PC-3 (cell line): ENCODE measurements at regions not wholly inside any gene's neighbourhood (a gene's known extent, or its start where the extent isn't known, plus 50 kb on each side); places are given as distances from the start of the nearest gene placed in this dataset.
A peak's percentile ranks its signal among the peaks of the same experiment; 100 is the strongest.

ENCODE experiments used
- ATAC-seq: fragments of 200-7000 bp; cut with Tn5 transposase; 2 replicates; pipeline ENCODE4 v1.9.1; 2020; ENCODE audit warnings: mild to moderate bottlenecking, moderate library complexity
- BruUV-seq: library from RNA; stranded (reverse); fragments of 400-500 nt; replicated peaks from 2 replicates; lab custom pipeline; 2021; lab: Mats Ljungman, UMichigan
- CTCF ChIA-PET: fragments of 300-600 bp; sonication (Branson Sonifier 250); formaldehyde crosslinking; loops from one replicate; lab custom pipeline; 2022; ENCODE audit warnings: antibody characterized with exemption; lab: Charles Lee
- POLR2A ChIA-PET: fragments of 300-600 bp; sonication (Branson Sonifier 250); formaldehyde crosslinking; loops from one replicate; lab custom pipeline; 2022; ENCODE audit warnings: antibody characterized with exemption; ENCODE audit not compliant: unreplicated experiment; lab: Charles Lee
- DNase-seq: peaks from one replicate; pipeline ENCODE4 v3.0.0-alpha.2; 2015
- H2AFZ ChIP-seq: fragments of 300-600 bp; sonication (generic); 2 replicates; pipeline ENCODE4 v1.6.0; 2016; ENCODE audit warnings: antibody characterized with exemption, low read length
- H3F3A ChIP-seq: fragments of 300-600 bp; sonication (generic); one replicate; pipeline ENCODE4 v1.6.0; 2017; ENCODE audit warnings: antibody characterized with exemption, low read length, control low read depth, mild to moderate bottlenecking; ENCODE audit not compliant: unreplicated experiment
- H3K27ac ChIP-seq: fragments of 300-600 bp; sonication (generic); 2 replicates; pipeline ENCODE4 v1.5.1; 2016; ENCODE audit warnings: mild to moderate bottlenecking, low read length
- H3K27me3 ChIP-seq: fragments of 300-600 bp; sonication (generic); 2 replicates; pipeline ENCODE4 v1.6.1; 2016; ENCODE audit warnings: low read length, mixed read lengths
- H3K36me3 ChIP-seq: fragments of 300-600 bp; sonication (generic); 2 replicates; pipeline ENCODE4 v1.6.1; 2016; ENCODE audit warnings: low read depth, mixed run types, low read length, mixed read lengths
- H3K4me1 ChIP-seq: fragments of 300-600 bp; sonication (generic); 2 replicates; pipeline ENCODE4 v1.5.1; 2016; ENCODE audit warnings: low read length; ENCODE audit not compliant: insufficient read depth
- H3K4me2 ChIP-seq: fragments of 300-600 bp; sonication (generic); 2 replicates; pipeline ENCODE4 v1.6.0; 2016; ENCODE audit warnings: low read length
- H3K4me3 ChIP-seq: fragments of 300-600 bp; sonication (generic); 2 replicates; pipeline ENCODE4 v1.5.1; 2016; ENCODE audit warnings: mild to moderate bottlenecking, low read length, mixed read lengths
- H3K79me2 ChIP-seq: fragments of 300-600 bp; sonication (generic); 2 replicates; pipeline ENCODE4 v1.6.1; 2017; ENCODE audit warnings: low read length, mixed read lengths
- H3K9ac ChIP-seq: fragments of 300-600 bp; sonication (generic); 2 replicates; pipeline ENCODE4 v1.6.0; 2016; ENCODE audit warnings: mild to moderate bottlenecking, low read length
- H3K9me2 ChIP-seq: fragments of 300-600 bp; sonication (generic); replicated peaks from 2 replicates; pipeline ENCODE4 v1.6.1; 2016; ENCODE audit warnings: mixed run types, low read length, mixed read lengths
- H3K9me3 ChIP-seq: fragments of 300-600 bp; sonication (generic); 2 replicates; pipeline ENCODE4 v1.6.1; 2016; ENCODE audit warnings: low read length, mixed read lengths
- H4K20me1 ChIP-seq: fragments of 300-600 bp; sonication (generic); 2 replicates; pipeline ENCODE4 v1.6.1; 2016; ENCODE audit warnings: low read length, mixed read lengths
- EZH2 ChIP-seq: fragments of 300-600 bp; sonication (generic); IDR thresholded peaks from one replicate; pipeline ENCODE4 v1.6.1; 2017; ENCODE audit warnings: antibody characterized with exemption, mild to moderate bottlenecking, low read length; ENCODE audit not compliant: unreplicated experiment
- EZH2phosphoT487 ChIP-seq: fragments of 300-600 bp; sonication (generic); IDR thresholded peaks from 2 replicates; pipeline ENCODE4 v1.6.1; 2018; ENCODE audit warnings: mild to moderate bottlenecking, antibody characterized with exemption, low read length, borderline replicate concordance
- intact Hi-C: fragments of 100-400 bp; cut with micrococcal nuclease; formaldehyde crosslinking; loops from 2 replicates; pipeline ENCODE4 v1.9.0; 2023
- TF ChIP-seq, protein P1 (sequence below): fragments of 300-600 bp; sonication (generic); conservative IDR thresholded peaks from 2 replicates; pipeline ENCODE4 v1.5.1; 2017; ENCODE audit warnings: antibody characterized with exemption, low read depth, mild to moderate bottlenecking, low read length

DNA sequence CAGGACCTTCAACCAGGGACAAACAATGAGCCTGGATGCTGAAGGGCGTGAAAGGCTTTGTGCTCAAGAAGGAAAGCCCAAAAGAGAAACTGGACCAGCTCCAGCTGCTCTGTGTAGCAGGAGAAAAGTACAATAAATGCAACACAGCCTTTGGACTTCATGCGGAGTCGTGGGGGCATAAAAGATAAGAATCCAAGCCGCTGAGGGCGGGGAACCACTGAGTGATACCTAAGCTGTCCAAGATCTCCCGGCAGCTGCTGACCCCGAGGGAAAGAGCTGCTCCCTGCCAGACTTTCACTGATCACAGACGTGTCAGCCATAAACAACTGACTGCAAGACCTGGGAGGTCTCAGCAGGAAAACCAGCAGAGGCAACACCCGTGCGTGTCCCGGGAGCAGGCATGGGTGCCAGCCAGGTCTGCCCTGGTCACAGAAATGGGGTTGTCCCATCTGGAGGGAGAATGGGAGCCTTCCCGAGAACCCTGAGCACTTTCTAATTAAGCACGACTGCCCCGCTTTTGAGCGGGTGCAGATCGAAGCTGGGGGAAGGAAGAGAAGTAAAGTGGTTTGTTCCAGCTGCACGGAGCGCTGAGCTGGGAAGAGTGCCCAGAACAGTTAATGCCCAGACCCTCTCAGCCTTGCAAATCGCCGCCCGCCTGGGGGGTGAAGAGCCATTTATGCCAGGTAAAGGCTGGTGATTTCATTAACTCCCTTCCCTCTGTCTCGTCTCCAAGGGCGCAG lies 68.3 kb upstream of the TARDBP start:
- no peaks in the 10 kb centered on the region for H3K9me3 ChIP-seq
- H3K79me2 ChIP-seq, result no peaks in the 10 kb centered on the region
- DNase-seq, result peak; percentile 3
- no TSS peak for BruUV-seq
- no peaks in the 10 kb centered on the region for H3K27me3 ChIP-seq
- H3K9me2 ChIP-seq, result no peaks in the 10 kb centered on the region
- POLR2A ChIA-PET, result interaction anchor here (0.6 kb wide), 1 partner anchor 13 kb away, joined by 3 read pairs; no protein-coding TSS in a partner anchor
- intact Hi-C loops, result no loop called here
- no peaks in the 10 kb centered on the region for H3K36me3 ChIP-seq
- peak overlapping the region; percentile 56 for H3K4me3 ChIP-seq
- H2AFZ ChIP-seq, result peak overlapping the region; percentile 83
- H4K20me1 ChIP-seq, result no peaks in the 10 kb centered on the region
- CTCF ChIA-PET, result interaction anchor here (0.6 kb wide), 1 partner anchor 17 kb away, joined by 3 read pairs; no protein-coding TSS in a partner anchor
- peak overlapping the region; percentile 86 for H3K4me2 ChIP-seq
- H3K4me1 ChIP-seq, result 0 out of 2 replicates have a peak, but pooled peaks cover 4% of the 10 kb centered on the region
- TF ChIP-seq EZH2phosphoT487, result no peak
- no peak for TF ChIP-seq EZH2
- TF ChIP-seq, protein P1, sequence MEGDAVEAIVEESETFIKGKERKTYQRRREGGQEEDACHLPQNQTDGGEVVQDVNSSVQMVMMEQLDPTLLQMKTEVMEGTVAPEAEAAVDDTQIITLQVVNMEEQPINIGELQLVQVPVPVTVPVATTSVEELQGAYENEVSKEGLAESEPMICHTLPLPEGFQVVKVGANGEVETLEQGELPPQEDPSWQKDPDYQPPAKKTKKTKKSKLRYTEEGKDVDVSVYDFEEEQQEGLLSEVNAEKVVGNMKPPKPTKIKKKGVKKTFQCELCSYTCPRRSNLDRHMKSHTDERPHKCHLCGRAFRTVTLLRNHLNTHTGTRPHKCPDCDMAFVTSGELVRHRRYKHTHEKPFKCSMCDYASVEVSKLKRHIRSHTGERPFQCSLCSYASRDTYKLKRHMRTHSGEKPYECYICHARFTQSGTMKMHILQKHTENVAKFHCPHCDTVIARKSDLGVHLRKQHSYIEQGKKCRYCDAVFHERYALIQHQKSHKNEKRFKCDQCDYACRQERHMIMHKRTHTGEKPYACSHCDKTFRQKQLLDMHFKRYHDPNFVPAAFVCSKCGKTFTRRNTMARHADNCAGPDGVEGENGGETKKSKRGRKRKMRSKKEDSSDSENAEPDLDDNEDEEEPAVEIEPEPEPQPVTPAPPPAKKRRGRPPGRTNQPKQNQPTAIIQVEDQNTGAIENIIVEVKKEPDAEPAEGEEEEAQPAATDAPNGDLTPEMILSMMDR, result no peak
- no peak overlapping the region for H3K9ac ChIP-seq
- ATAC-seq, result peak; percentile 36
- H3F3A ChIP-seq, result no peaks in the 10 kb centered on the region
- H3K27ac ChIP-seq, result no peak overlapping the region

GRCh38 chr1:10945991-10946509 lies 66.4 kb upstream of the TARDBP start:
- H3K27ac ChIP-seq, result no peak overlapping the region
- ATAC-seq (no peak), DNase-seq (no peak)
- no peak overlapping the region for H2AFZ ChIP-seq
- no peak overlapping the region for H3K4me2 ChIP-seq
- H4K20me1 ChIP-seq, result no peaks in the 10 kb centered on the region
- H3F3A ChIP-seq, result no peaks in the 10 kb centered on the region
- no peak overlapping the region for H3K9ac ChIP-seq
- intact Hi-C loops, result no loop called here
- H3K9me3 ChIP-seq, result no peaks in the 10 kb centered on the region
- no peaks in the 10 kb centered on the region for H3K79me2 ChIP-seq
- H3K4me3 ChIP-seq, result no peak overlapping the region
- H3K27me3 ChIP-seq, result no peaks in the 10 kb centered on the region
- H3K36me3 ChIP-seq, result no peaks in the 10 kb centered on the region
- CTCF ChIA-PET, result no interaction called here
- 0 out of 2 replicates have a peak, but pooled peaks cover 4% of the 10 kb centered on the region for H3K4me1 ChIP-seq
- POLR2A ChIA-PET, result no interaction called here
- no TSS peak for BruUV-seq
- TF ChIP-seq EZH2phosphoT487 (no peak), EZH2 (no peak)
- TF ChIP-seq, protein P1, result no peak
- no peaks in the 10 kb centered on the region for H3K9me2 ChIP-seq

GRCh38 chr1:10947181-10947580 lies 65.3 kb upstream of the TARDBP start:
- no TSS peak for BruUV-seq
- CTCF ChIA-PET, result no interaction called here
- 0 out of 2 replicates have a peak, but pooled peaks cover under 1% of the 10 kb centered on the region for H3K4me1 ChIP-seq
- POLR2A ChIA-PET, result no interaction called here
- intact Hi-C loops, result no loop called here
- no peaks in the 10 kb centered on the region for H3F3A ChIP-seq
- H3K4me2 ChIP-seq, result no peak overlapping the region
- H3K36me3 ChIP-seq, result no peaks in the 10 kb centered on the region
- H3K9me3 ChIP-seq, result no peaks in the 10 kb centered on the region
- no peaks in the 10 kb centered on the region for H3K9me2 ChIP-seq
- TF ChIP-seq EZH2 (no peak), EZH2phosphoT487 (no peak)
- TF ChIP-seq, protein P1, result no peak
- no peak overlapping the region for H3K27ac ChIP-seq
- DNase-seq (no peak), ATAC-seq (no peak)
- no peaks in the 10 kb centered on the region for H3K79me2 ChIP-seq
- no peaks in the 10 kb centered on the region for H3K27me3 ChIP-seq
- no peak overlapping the region for H3K4me3 ChIP-seq
- no peak overlapping the region for H3K9ac ChIP-seq
- H4K20me1 ChIP-seq, result no peaks in the 10 kb centered on the region
- no peak overlapping the region for H2AFZ ChIP-seq
